Thoracic aorta (tissue), 2 donors: ENCODE measurements at regions not wholly inside any gene's neighbourhood (a gene's known extent, or its start where the extent isn't known, plus 50 kb on each side); places are given as distances from the start of the nearest gene placed in this dataset.

Experiments
- ATAC-seq: fragments of 150-250 bp; one replicate; pipeline ENCODE4 v1.8.0; 2017; ENCODE audit warnings: low read depth; ENCODE audit not compliant: insufficient number of reproducible peaks, low FRiP score
- DNase-seq: peaks from one replicate; pipeline ENCODE4 v3.0.0-alpha.2; 2020; ENCODE audit warnings: low spot score
- H3K27ac ChIP-seq, 2 donors: fragments of 200-600 bp; sonication (generic); 1 replicate in 1 of 2; 2 replicates in 1 of 2; pipeline ENCODE4 v1.5.1; 2016; ENCODE audit warnings: mild to moderate bottlenecking in 2 of 2, moderate library complexity in 2 of 2
- H3K27me3 ChIP-seq: fragments of 200-600 bp; sonication (generic); replicated peaks from 2 replicates; pipeline ENCODE4 v1.6.0; 2016; ENCODE audit warnings: mild to moderate bottlenecking; ENCODE audit not compliant: insufficient read depth
- H3K36me3 ChIP-seq: fragments of 200-600 bp; sonication (generic); one replicate; pipeline ENCODE4 v1.5.1; 2016
- H3K4me1 ChIP-seq, 2 donors: fragments of 200-600 bp; sonication (generic); 1 replicate in 1 of 2; 2 replicates in 1 of 2; pipeline versions ENCODE4 v1.5.1 to v1.6.0; 2016; ENCODE audit warnings: low read depth in 2 of 2, mild to moderate bottlenecking in 1 of 2; ENCODE audit not compliant: control insufficient read depth in 1 of 2
- H3K4me3 ChIP-seq: fragments of 200-600 bp; sonication (generic); 2 replicates; pipeline ENCODE4 v1.5.1; 2016; ENCODE audit warnings: mild to moderate bottlenecking
- H3K9me3 ChIP-seq: fragments of 200-600 bp; sonication (generic); 2 replicates; pipeline ENCODE4 v1.5.1; 2016
- CTCF ChIP-seq: fragments of 200-600 bp; sonication (generic); IDR thresholded peaks from one replicate; pipeline ENCODE4 v1.5.1; 2019; ENCODE audit warnings: antibody characterized with exemption

DNA sequence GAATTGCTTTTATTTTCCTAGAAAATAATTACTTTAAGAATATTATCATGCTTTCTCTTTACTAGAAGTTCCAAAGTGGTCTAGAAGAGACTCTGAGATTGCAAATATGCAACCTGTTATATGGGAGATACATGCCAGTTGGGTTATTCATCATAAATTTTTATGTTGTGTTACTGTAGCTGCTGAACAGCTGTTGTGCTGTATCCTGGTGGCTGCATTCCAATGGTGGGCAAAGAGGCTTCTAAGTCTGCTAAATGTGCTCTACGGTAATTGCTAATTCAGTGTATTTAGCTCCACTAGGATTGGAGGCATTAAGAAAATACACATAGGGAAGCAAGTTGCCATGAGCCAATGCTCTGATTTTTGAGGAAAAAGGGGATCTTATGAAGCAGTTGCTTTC is 409.0 kb downstream of the TUSC7 start:
- Histone ChIP-seq H3K4me1 (no peaks in the 10 kb centered on the region), H3K4me3 (no peak overlapping the region), H3K9me3 (no peaks in the 10 kb centered on the region), H3K27me3 (no peaks in the 10 kb centered on the region), H3K36me3 (no peaks in the 10 kb centered on the region), H3K27ac (no peak overlapping the region)
- no peak for DNase-seq
- no peak for TF ChIP-seq CTCF
- no peak for ATAC-seq

DNA sequence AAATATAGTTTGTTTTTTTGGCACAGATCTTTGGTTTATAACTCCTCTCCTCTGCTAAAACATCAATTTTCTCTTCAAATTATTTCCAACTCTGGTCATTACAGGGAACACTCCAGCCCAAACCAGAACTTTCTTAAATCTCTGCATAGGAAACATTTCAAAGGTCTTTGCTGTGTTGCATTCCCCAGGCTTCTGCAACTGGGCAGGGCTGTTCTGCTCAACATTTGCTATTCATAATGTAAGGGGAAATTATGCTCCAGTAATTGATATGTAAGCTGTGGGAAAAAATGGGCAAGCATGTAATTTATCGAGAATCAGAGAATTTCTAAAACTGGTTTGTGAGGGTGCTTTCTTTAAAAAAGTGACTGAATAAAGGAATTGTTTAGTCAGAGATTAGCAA is 410.4 kb downstream of the TUSC7 start:
- H3K9me3 ChIP-seq: no peaks in the 10 kb centered on the region
- no peak for TF ChIP-seq CTCF
- ATAC-seq: no peak
- no peak overlapping the region for H3K27ac ChIP-seq
- H3K4me1 ChIP-seq: no peaks in the 10 kb centered on the region
- H3K27me3 ChIP-seq: no peaks in the 10 kb centered on the region
- no peak for DNase-seq
- H3K4me3 ChIP-seq: no peak overlapping the region
- no peaks in the 10 kb centered on the region for H3K36me3 ChIP-seq

GRCh38 chr3:117122609-117123008 is 413.0 kb downstream of the TUSC7 start:
- no peak overlapping the region for H3K27ac ChIP-seq
- no peaks in the 10 kb centered on the region for H3K4me1 ChIP-seq
- DNase-seq: no peak
- no peak overlapping the region for H3K4me3 ChIP-seq
- H3K9me3 ChIP-seq: no peaks in the 10 kb centered on the region
- ATAC-seq: no peak
- H3K36me3 ChIP-seq: no peaks in the 10 kb centered on the region
- no peaks in the 10 kb centered on the region for H3K27me3 ChIP-seq
- TF ChIP-seq CTCF: no peak

DNA sequence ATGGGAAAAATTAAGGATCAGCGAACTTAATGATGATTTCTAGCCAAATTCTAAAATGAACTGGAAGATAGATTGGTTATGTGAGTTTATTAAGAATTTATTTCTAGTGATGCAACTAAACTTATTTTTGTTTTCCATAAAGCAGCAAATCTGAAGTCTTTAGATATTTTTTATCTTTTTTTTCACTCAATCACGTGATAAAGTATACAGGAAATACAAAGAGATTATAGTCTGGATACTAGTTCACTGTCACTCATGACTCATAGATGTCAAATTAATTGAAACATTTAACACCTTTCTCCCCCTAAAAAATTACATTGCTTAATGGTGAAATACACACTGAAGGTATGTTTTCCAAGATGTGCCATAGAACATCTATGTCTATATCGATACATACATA is 416.9 kb downstream of the TUSC7 start:
- Histone ChIP-seq H3K36me3 (no peaks in the 10 kb centered on the region), H3K4me3 (no peak overlapping the region), H3K27ac (no peak overlapping the region), H3K27me3 (no peaks in the 10 kb centered on the region), H3K4me1 (no peaks in the 10 kb centered on the region), H3K9me3 (no peaks in the 10 kb centered on the region)
- no peak for TF ChIP-seq CTCF
- DNase-seq (no peak), ATAC-seq (no peak)

GRCh38 chr3:117126946-117127546 is 417.5 kb downstream of the TUSC7 start:
- Histone ChIP-seq H3K36me3 (no peaks in the 10 kb centered on the region), H3K4me3 (no peak overlapping the region), H3K9me3 (no peaks in the 10 kb centered on the region), H3K27ac (no peak overlapping the region), H3K4me1 (no peaks in the 10 kb centered on the region), H3K27me3 (no peaks in the 10 kb centered on the region)
- TF ChIP-seq CTCF: no peak
- DNase-seq (no peak), ATAC-seq (no peak)
